Endothelial cell of hepatic sinusoid (primary cell): ENCODE measurements at regions not wholly inside any gene's neighbourhood (a gene's known extent, or its start where the extent isn't known, plus 50 kb on each side); places are given as distances from the start of the nearest gene placed in this dataset.
"Not testable (repeated sequence)": the region's sequence is repeated elsewhere in the genome, so short reads cannot be mapped to it uniquely, and the experiment has no call there.

Experiments
- in situ Hi-C: cut with HindIII; loops from 2 replicates; pipeline ENCODE4 v1.10.0; 2017; ENCODE audit warnings: low sequenced_read_pairs

- in situ Hi-C loops = no loop called here
These were observed 486.0 kb downstream of the EDEM1 start for GRCh38 chr3:5673521-5673920.

DNA sequence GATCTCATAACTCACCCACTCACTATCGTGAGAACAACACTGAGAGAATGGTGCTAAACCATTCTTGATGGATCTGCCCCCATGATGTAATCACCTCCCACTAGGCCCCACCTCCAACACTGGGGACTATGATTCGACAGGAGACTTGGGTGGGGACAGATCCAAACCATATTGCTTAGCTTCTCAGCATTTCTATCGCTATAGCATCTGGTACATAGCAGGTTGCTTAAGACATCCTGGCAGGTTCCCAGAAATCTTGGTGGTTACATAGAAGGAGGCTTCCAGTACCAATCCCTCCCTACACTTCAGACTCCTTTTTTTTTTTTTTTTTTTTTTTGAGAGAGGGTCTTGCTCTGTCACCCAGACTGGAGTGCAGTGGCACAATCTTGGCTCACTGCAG lies 487.8 kb downstream of the EDEM1 start:
- in situ Hi-C loops = no loop called here

- in situ Hi-C loops = no loop called here
These were observed 490.0 kb downstream of the EDEM1 start for GRCh38 chr3:5677555-5677954.

- in situ Hi-C loops = no loop called here
These were observed 490.7 kb downstream of the EDEM1 start for GRCh38 chr3:5678248-5678647.

GRCh38 chr3:5678844-5679243 lies 491.3 kb downstream of the EDEM1 start:
- in situ Hi-C loops = no loop called here

GRCh38 chr3:5687230-5687629 lies 499.7 kb downstream of the EDEM1 start:
- in situ Hi-C loops = no loop called here

- in situ Hi-C loops = no loop called here
These were observed 503.0 kb downstream of the EDEM1 start for GRCh38 chr3:5690490-5690889.

- in situ Hi-C loops = no loop called here
These were observed 503.5 kb downstream of the EDEM1 start for GRCh38 chr3:5690904-5691532.

- in situ Hi-C loops = no loop called here
These were observed 504.9 kb downstream of the EDEM1 start for GRCh38 chr3:5692446-5692845.

- in situ Hi-C loops = no loop called here
These were observed 506.8 kb downstream of the EDEM1 start for GRCh38 chr3:5694266-5694665.

- in situ Hi-C loops = no loop called here
These were observed 511.3 kb downstream of the EDEM1 start for GRCh38 chr3:5698851-5699250.

DNA sequence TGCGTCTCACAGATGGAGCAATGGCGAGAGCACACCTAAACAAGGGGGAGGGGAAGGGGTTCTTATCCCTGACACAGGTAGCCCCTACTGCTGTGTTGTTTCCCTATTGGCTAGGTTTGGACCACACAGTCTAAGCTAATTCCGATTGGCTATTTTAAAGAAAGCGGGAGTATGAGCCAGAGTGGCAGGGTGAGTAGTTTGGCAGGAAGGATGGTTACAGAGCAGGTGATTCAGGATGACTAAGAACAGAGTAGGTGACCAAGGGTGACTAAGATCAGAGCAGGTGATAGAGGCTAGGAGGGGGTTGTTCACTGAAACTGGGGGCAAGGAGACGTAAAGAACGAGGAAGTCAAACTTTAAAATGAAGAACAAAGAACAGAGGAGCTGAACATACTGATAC lies 511.8 kb downstream of the EDEM1 start:
- in situ Hi-C loops = no loop called here

DNA sequence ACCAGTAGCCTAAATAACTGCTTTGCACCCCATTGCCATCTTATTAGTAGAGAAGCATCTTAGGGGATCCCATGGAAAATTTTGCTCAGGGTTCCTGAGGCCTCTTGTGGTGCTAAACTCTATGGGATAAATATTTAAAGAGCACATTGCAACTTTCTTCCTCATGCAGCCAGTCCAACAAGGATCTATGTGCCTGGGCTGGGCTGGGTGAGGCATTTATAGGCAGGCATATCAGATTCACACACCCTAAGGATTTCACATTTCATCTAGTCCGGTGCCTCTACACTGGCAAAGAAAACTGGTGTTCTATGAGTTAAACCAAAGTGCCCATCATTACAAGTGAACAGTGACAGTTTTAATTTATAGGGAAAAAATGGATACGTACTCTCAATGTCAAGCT lies 512.3 kb downstream of the EDEM1 start:
- in situ Hi-C loops = no loop called here

DNA sequence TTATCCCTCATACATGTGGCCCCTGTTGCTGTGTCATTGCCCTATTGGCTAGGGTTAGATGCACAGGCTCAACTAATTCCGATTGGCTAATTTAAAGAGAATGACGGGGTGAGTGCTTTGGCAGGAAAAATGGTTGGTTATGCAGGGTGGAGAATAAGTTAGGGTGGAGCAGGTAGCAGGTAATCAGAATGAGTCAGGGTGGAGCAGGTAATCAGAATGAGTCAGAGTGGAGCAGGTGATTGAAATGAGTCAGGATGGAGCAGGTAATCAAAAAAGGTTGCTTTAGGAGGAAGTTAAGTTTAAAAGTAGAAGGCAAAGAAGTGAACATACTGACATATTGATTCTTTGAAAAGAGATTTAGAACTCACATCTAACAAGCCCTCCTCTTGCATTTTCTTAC lies 513.5 kb downstream of the EDEM1 start:
- in situ Hi-C loops = not testable (repeated sequence)

- in situ Hi-C loops = no loop called here
These were observed 520.3 kb downstream of the EDEM1 start for GRCh38 chr3:5707794-5708193.

GRCh38 chr3:5709714-5710113 lies 522.2 kb downstream of the EDEM1 start:
- in situ Hi-C loops = no loop called here

DNA sequence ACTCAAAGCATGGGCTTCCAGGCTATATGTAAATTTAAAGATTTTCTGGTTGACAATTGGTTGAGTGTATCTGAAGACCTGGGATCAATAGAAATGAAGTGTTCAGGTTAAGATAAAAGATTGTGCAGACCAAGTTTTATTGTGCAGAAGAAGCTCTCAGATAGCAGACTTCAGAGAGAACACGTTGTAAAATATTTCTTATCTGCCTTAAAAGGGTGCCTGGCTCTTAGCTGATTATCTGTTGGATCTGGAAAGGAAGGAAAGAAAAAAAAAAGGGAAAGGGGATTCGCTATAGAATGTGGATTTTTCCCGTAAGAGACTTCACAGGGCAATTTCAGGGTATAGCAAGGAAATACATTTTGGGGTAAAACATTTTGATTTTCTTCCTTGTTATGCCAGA lies 523.2 kb downstream of the EDEM1 start:
- in situ Hi-C loops = no loop called here

DNA sequence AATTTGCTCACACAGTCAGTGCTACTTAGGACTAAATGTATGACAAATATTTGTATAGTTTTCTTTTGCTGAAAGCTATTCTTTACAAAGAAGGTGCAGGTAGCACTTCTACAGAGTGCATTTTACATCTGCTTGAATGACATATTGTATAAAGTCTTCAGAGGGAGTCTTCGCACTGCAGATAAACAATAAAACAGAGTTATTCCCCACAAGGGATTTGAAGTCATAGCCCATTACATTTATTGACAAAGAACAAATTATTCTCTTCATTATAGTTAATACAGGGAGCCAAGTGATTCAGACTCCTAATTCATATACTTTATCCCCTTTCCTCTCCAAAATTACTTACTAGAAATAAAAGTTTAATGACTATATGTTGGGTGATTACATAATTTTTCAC lies 529.7 kb downstream of the EDEM1 start:
- in situ Hi-C loops = no loop called here

GRCh38 chr3:5719668-5720067 lies 532.2 kb downstream of the EDEM1 start:
- in situ Hi-C loops = not testable (repeated sequence)

DNA sequence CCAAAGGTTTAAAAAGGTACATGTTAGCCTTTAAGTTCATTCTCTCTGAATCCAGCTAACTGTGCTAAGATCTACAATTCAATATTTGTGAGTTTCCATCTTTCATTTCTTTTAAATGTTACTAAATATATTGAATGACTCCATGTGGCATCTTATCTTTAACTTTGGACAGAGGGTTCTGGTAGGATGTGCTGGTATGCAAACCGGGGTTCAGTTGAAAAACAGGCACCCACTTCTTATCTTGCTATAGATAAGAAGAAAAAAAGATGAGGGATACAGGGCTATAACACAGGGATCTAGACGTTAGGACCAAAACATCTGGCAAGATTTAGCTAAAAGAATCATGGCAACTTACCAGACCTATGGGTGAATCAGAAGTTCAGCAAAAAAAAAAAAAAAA lies 538.3 kb downstream of the EDEM1 start:
- in situ Hi-C loops = no loop called here

DNA sequence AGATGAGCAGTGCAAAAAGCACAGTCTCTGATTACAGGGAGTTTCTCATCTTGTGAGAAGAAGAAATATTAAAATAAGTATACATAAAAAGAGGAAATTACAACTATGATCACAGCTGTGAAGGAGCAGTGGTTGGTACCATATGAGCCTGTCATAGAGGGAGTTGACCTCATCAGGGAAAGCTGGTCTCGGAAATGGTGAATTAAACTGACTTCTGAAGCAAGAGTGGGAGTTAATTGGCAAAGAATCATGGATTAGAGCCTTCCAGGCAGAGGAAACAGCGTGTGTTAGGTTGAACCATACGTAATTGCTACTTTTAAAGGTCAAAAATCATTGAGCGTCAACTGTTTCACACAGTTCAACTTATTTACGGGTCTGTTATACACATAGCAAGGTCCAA lies 539.1 kb downstream of the EDEM1 start:
- in situ Hi-C loops = no loop called here

- in situ Hi-C loops = no loop called here
These were observed 540.4 kb downstream of the EDEM1 start for GRCh38 chr3:5727743-5728484.

DNA sequence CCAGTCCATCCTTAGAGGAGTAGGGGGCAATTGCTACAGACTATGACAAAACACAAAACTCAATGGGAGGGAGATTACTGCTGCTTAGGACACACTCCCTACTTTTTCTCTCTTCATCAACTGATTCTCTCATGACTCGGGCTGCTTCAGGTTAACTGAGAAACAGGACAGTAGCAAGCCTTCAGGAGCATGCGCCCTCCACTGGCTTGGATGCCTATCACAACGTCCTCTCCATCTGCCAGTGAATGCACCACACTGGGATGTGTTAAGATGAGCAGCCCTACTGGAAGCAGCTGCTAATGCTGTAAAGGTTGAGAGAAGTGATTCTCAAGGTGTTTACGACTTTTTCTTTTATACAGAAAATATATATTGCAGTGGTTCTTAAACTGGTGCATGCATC lies 542.3 kb downstream of the EDEM1 start:
- in situ Hi-C loops = no loop called here
